ENCODE measurements at regions not wholly inside any gene's neighbourhood (a gene's known extent, or its start where the extent isn't known, plus 50 kb on each side); places are given as distances from the start of the nearest gene placed in this dataset.

DNA sequence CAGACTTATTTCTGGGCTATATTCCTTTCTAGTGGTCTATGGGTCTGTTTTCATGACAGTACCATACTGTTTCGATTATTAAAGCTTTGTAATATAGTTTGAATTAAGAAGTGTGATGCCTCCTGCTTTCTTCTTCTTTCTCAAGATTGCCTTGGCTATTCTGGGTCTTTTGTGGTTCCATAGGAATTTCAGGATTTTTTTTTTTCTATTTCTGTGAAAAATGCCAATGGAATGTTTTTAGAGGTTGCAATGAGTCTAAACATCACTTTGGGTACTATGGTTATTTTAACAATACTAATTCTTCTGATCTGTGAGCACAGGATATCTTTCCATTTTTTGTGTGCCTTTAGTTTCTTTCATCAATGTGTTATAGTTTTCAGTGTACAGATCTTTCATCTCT, 204.3 kb upstream of the HCCS start:
- TF ChIP-seq, protein P1, sequence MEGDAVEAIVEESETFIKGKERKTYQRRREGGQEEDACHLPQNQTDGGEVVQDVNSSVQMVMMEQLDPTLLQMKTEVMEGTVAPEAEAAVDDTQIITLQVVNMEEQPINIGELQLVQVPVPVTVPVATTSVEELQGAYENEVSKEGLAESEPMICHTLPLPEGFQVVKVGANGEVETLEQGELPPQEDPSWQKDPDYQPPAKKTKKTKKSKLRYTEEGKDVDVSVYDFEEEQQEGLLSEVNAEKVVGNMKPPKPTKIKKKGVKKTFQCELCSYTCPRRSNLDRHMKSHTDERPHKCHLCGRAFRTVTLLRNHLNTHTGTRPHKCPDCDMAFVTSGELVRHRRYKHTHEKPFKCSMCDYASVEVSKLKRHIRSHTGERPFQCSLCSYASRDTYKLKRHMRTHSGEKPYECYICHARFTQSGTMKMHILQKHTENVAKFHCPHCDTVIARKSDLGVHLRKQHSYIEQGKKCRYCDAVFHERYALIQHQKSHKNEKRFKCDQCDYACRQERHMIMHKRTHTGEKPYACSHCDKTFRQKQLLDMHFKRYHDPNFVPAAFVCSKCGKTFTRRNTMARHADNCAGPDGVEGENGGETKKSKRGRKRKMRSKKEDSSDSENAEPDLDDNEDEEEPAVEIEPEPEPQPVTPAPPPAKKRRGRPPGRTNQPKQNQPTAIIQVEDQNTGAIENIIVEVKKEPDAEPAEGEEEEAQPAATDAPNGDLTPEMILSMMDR (IDR thresholded peaks at IDR 0.05; ENCODE audit: extremely low read depth in 1 of 2, insufficient read depth in 1 of 2, low read depth in 1 of 2, low read length in 2 of 2), result no peak
- no peak for TF ChIP-seq POLR2A (IDR thresholded peaks at IDR 0.05; ENCODE audit: low read depth, low read length)

Measured in endothelial cell of umbilical vein (primary cell).